GM19397 (cell line): ENCODE measurements at regions not wholly inside any gene's neighbourhood (a gene's known extent, or its start where the extent isn't known, plus 50 kb on each side); places are given as distances from the start of the nearest gene placed in this dataset.

Experiments used
- ATAC-seq: cut with Tn5 transposase; IDR thresholded peaks from one replicate; pipeline ENCODE4 v1.9.1; 2021; ENCODE audit warnings: mild to moderate bottlenecking, moderate library complexity; ENCODE audit not compliant: unreplicated experiment

DNA sequence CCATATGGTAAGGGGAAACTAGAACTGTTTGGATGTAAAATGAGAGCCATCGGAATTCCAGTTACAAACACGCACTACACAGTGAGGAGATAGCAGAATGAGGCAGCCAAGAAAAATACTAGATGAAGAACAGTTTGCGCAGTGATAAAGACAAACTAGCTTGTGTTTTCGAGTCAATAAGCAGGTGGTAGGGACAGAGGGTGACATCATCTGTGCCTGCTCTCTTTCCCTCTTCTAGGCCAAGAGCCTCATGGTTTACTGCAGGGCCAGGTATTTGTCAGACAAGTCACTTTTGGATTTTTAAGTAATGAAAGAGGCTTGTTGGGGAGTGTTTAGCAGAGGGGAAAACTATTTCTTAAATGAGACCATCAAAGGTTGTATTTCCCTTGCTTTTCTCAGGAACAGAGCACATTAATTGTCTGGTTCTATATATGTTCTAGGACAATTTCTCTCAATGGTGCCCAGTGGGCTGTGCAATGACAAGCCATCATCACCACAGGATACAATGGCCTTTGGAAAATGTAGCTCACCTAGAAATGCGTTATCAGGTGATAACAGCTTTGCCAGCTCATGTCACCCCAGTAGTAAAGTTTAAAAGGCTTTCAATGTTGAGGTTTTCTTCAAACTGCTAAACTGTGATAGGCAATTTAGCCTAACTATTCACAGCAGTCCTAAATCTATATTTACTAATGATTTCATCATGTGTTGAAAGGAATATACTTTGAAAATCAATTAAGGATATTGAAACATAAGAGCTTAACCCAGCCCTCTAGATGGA, 1210.3 kb upstream of the ZEB2 start:
- no peak for ATAC-seq

- ATAC-seq: no peak
Measured at GRCh38 chr2:145729481-145729880, 1209.6 kb upstream of the ZEB2 start.

DNA sequence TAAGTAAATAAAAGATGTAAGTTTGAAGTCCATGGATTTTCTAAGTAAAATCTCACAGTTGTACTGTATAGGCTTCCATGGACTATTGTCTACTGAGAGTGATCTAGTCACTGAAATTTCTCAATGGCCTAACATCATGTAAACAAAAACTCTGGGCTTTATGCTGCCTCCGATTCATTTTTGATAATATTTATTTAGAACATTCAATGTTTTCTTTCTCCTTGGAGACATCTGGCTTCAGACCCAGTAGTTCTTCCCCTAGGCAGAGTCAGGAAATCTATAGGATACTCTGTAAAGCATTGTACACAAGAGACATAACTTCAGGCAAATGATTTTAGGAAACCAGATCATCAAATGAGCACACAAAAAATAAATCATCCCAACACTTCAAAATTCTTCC, 1208.6 kb upstream of the ZEB2 start:
- ATAC-seq: no peak

DNA sequence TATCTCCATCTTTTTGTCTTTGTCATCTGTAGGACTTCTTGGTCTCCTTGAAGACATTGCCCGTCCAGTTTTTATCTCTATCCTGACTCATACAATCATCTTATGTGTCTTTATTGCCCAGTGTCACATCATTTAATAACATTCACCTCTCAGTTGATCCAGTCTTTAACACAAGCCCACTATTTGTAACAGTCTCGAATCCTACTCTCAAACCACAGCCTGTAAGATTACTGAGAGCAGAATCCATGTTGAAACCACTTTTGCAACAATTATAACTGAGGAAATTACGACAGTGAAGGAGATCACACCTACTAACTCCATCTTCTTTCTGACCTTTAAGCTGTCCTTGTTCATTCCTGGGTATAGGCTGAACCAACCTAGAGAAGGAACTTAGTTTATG, 1206.0 kb upstream of the ZEB2 start:
- no peak for ATAC-seq

- ATAC-seq: no peak
Measured at GRCh38 chr2:145724311-145724898, 1204.5 kb upstream of the ZEB2 start.

- ATAC-seq: no peak
Measured at GRCh38 chr2:145723872-145724271, 1204.0 kb upstream of the ZEB2 start.

DNA sequence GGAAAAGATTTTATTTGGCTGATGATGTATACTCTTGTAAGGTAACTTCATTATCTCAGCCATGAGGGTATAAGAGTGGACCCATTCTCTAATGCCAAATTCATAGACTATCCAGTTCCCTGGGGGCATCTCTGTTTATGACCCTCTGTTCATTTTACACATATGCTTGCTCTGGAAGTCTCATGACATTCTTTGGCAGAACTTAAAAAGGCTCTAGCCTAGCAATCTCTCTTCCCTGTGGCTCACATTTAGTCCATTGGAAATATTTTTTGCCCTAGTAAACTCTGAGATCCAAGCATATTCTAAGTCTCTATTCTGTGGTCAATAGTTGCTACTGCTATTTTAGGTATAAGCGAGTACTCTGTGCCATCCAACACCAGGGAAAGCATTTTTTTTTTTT, 1201.8 kb upstream of the ZEB2 start:
- no peak for ATAC-seq

DNA sequence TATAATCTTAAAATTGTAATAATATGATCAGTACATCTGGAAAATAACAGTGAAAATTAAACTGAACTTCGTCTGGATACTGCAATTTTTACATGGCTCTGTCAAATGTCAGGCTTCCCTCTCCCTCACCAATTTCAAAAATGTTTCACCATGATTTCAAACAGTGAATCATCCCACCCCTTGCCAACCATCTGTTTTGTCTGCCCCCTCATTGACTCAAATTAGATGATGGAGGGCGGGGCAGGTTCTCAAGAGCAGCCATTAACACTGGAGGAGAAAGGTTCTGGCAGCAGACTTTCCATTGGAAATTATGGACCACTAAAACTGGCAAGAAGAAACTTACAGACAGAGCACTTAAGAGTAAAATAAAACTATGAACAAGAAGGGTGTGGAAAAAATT, 1195.7 kb upstream of the ZEB2 start:
- no peak for ATAC-seq

DNA sequence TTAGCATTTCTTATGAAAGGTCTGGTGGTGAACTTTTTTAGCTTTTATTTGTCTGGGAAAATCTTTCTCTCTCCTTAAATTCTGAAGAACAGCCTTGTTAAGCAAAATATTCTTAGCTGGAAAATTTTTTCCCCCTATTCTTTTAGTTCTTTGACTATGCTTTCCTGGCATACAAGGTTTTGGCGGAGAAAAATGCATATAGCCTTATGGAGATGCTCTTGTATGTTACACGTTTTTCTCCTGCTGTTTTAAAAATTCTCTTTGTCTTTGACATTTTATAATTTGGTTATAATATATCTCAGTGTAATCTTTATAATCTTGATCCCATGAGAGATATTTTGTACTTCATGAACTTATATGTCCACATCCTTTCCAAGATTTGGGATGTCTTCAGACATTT, 1190.4 kb upstream of the ZEB2 start:
- ATAC-seq: no peak

GRCh38 chr2:145702305-145702704, 1182.4 kb upstream of the ZEB2 start:
- ATAC-seq: no peak

DNA sequence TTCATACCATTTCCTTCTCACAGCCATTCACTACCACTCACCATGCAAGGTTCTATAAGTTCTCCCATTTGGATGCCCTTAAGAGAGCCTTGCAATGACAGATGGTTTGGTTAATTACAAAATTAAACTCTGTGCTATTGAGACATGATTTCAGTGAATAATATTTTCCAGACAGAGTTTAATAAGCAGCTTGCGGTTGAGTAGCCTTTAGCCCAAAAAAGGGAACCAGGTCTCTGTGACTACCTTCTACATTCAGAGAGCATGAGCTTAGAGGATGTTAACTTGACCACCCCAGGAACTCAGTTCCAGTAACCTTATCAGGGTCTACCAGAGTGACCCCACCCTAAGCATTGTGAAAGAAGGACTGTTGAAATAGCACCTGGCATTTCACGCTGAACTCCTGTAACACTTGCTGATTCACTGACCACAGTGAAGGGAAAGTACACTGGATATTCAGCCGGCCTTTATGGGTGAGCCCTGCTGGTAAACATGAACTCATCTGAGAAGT, 1173.1 kb upstream of the ZEB2 start:
- peak; percentile 95 for ATAC-seq

DNA sequence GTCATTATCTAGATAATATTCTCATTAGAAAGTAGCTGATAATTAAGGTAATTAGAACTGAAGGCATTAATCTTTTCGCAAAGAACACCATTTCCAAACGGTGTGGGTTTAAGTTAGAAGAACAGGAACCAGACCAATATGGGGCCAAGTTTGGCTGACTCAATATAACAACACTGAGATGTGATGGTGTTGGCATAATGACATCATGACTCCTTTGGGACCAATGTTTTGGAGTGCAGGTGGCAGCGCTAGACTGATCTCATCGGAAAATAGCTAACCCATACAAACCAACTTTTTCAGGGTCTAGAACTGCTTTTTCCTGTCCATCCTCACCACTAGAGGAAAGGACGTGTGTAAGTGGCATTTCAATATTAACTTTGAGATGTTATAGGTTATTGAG, 1171.7 kb upstream of the ZEB2 start:
- ATAC-seq: no peak

- ATAC-seq: no peak
Measured at GRCh38 chr2:145690183-145690778, 1170.4 kb upstream of the ZEB2 start.

DNA sequence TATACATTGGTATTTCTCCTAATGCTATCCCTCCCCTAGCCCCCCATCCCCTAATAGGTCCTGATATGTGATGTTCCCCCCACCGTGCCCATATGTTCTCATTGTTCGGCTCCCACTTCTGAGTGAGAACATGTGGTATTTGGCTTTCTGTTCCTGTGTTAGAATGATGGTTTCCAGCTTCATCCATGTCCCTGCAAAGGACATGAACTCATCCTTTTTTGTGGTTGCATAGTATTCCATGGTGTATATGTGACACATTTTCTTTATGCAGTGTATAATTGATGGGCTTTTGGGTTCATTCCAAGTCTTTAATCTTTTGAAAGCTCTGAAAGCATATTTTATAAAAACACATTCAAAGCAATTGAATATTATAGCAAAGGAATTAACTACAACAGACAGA, 1169.4 kb upstream of the ZEB2 start:
- no peak for ATAC-seq

DNA sequence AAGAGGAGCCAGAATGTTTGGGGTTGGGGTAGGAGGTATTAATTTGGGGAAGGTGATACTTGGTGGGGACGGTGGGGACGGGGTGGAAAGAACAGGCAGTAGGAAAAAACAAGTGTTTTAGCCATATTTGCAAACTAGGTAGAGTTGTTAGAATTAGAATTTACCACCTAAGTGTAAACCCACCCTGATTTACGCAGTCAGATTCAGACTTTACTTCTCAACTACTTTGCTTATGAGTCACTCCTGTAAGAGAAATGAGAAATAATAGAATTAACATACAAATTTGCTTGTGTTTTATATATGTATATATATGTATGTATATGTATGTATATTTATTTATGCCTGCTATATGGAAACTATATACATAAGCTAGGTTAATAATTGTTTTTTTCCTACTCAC, 1168.2 kb upstream of the ZEB2 start:
- ATAC-seq: no peak

DNA sequence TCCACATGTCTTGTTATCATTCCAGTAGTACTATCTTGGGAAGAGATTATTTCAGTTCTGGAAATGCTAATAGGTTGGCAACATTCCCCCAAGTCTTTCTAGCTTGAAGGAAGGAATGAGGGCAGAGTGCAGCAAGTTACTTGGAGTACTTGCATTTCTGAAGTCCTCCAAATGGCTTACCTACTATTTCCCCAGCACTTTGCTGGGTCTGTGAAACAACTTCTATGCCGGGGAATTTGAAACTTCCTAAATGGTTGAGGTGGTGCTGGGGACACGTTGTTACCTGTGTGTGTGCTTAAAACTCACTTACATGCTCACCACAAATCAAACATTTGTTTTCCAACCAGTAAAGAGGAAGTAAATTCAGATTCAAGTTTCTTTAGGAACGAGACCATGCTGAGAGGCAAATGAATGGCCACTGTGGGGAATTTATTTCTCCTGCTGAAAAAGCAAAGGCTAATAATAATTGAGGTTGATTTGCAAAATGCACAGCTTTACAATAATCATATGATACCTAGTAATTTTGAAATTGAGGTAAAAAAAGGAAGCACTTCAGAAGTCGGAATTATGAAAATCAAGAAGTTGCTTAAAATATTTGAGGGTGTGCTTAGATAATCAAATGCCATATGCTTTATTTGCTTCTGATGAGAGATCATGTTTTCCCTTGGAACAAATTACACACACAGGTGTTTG, 1167.7 kb upstream of the ZEB2 start:
- ATAC-seq: no peak

DNA sequence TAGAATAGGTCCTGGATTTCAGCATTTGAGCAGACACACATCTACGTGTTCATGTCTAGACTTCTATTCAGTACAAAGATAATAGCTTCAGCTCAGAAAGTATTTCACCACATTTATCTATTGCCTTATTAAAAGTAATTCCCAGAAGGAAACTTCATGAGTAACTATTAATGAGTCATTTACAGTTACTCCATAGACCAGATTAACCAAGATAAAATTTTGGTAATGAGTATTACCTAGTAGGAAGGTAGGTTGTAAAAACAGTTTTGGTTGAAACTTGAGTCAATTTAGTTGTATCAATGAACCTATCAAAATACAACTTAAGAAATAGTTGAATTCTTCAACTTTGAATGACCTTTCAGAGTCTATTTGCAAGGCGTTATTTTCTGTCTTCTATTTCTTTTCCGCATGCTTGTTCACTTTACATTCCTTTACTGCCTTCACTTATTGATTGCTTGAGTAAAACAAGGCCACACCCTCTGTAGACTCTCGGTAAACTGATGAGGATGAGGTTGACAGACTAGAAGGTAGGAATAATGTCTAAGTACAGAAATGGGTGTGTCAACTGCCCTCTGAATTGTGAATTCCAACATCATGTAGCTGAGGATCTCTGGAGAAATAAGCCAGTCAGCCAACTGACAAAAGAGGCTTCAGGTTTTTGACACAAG, 1165.6 kb upstream of the ZEB2 start:
- no peak for ATAC-seq

- no peak for ATAC-seq
Measured at GRCh38 chr2:145682546-145683157, 1162.7 kb upstream of the ZEB2 start.

GRCh38 chr2:145680276-145680675, 1160.4 kb upstream of the ZEB2 start:
- no peak for ATAC-seq

- no peak for ATAC-seq
Measured at GRCh38 chr2:145677371-145677770, 1157.5 kb upstream of the ZEB2 start.

DNA sequence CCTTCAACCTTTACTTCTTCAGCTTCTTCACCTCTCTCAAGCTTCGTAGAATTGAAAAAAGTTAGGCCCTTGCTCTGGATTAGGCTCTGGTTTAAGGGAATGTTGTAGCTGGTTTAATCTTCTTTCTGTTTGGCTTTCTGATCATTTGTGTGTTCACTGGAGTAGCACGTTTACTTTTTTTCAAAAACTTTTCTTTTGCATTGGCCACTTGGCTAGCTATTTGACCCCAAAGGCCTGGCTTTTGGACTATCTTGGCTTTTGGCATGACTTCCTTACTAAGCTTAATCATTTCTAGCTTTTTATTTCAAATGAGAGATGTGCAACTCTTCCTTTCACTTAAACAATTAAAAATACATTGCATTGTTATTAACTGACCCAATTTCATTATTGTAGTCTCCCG, 1154.8 kb upstream of the ZEB2 start:
- no peak for ATAC-seq
